GM12875 (cell line): ENCODE measurements at regions not wholly inside any gene's neighbourhood (a gene's known extent, or its start where the extent isn't known, plus 50 kb on each side); places are given as distances from the start of the nearest gene placed in this dataset.

ENCODE experiments used
- H3K4me3 ChIP-seq: one replicate; pipeline ENCODE4 v1.5.1; 2011; ENCODE audit warnings: low read depth, low read length, control low read depth
- TF ChIP-seq, protein P1 (sequence below): IDR thresholded peaks from 2 replicates; pipeline ENCODE4 v1.5.1; 2011; ENCODE audit warnings: low read depth, mild to moderate bottlenecking, control low read depth, inconsistent platforms, low read length, moderate library complexity, borderline replicate concordance; ENCODE audit not compliant: insufficient read depth

DNA sequence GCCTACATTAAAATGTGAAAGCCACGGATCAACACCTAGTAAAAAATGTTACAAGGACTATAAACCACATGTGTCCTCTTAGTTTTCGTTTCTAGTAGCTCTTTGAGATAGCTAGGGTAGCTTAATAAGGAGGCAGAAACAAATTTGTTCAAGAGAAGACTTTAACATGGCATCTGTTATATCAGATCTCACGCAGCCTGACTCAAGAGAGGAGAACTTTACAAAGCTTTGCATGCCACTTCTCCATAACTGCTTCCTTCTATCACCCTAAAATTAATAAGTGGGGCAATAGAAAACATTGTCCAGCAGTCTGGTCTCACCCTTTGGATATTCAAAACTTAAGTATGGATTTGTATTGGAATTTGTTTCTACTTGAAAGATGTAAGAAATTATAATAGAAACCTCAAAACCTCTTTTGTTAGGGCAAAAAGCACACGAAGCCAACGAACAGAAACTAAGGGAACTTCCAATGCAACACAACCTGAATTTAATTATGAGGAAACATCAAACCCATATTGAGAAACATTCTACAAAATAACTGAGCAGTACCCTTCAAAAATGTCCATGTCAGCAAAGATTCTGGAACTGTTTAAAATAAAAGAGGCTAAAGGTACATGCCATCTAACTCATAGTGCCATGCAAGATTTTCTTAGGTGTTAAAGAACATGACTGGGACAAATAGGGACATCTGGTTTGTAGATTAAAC, 194.8 kb downstream of the LRIG3 start:
- no peak overlapping the region for H3K4me3 ChIP-seq
- TF ChIP-seq, protein P1, sequence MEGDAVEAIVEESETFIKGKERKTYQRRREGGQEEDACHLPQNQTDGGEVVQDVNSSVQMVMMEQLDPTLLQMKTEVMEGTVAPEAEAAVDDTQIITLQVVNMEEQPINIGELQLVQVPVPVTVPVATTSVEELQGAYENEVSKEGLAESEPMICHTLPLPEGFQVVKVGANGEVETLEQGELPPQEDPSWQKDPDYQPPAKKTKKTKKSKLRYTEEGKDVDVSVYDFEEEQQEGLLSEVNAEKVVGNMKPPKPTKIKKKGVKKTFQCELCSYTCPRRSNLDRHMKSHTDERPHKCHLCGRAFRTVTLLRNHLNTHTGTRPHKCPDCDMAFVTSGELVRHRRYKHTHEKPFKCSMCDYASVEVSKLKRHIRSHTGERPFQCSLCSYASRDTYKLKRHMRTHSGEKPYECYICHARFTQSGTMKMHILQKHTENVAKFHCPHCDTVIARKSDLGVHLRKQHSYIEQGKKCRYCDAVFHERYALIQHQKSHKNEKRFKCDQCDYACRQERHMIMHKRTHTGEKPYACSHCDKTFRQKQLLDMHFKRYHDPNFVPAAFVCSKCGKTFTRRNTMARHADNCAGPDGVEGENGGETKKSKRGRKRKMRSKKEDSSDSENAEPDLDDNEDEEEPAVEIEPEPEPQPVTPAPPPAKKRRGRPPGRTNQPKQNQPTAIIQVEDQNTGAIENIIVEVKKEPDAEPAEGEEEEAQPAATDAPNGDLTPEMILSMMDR, result no peak

DNA sequence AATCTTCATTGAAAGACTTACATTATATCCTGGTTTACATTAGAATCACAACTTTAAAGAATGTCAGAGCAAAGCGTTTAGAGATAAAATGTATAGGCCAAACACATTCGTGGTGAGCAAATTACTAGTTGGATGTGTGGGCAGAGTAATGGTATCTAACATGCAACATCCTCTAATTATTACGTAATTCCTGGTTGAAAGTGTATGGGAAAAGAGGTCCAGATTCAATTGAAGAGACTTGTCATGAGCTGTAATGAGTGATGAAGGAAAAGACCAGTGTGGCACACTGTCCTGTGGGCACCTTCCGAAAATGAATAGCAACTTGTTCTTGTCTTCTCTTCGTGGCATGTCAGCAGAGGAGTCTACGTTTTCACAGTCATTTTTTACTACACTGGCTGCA, 192.8 kb downstream of the LRIG3 start:
- H3K4me3 ChIP-seq, result no peak overlapping the region
- TF ChIP-seq, protein P1, result no peak

DNA sequence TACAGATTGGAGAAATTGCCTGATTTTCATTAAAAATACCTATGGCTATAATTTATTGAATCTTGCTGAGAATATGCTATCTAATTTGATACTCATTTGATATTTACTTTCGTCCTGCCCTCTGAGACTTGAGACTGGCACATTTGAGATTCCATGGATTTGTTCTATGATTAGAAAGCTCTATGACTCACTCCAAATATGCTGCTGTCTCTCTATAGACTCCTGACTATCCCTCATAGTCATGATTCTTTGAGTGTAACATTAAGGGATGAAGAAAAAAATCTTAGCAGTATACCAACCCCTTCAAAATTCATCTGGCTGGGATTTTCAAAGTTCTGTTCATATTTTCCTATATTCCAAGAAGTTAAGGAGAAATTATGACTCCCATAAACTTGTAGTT, 191.9 kb downstream of the LRIG3 start:
- TF ChIP-seq, protein P1, result no peak

DNA sequence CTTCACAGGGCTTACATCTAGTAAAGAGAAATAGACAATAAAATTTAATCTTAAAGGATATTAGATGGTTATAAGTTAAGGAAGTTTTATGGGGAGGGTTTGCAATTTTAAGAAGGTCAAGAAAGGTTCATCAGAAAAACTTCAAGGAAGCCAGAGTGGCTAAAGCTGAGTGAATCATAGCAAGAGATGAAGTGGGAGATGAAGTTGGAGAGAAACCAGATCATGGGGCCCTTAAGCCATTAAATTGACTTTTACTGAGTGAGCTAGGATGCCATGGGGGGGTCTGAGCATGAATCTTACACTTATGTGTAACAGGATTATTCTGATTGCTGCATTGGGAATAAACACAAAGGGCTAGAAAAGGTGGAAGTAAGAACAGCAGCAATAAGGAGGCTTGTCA, 189.2 kb downstream of the LRIG3 start:
- no peak overlapping the region for H3K4me3 ChIP-seq
- TF ChIP-seq, protein P1, result no peak

More for the DNA sequence above, 191.9 kb downstream of the LRIG3 start:
- no peak overlapping the region for H3K4me3 ChIP-seq

DNA sequence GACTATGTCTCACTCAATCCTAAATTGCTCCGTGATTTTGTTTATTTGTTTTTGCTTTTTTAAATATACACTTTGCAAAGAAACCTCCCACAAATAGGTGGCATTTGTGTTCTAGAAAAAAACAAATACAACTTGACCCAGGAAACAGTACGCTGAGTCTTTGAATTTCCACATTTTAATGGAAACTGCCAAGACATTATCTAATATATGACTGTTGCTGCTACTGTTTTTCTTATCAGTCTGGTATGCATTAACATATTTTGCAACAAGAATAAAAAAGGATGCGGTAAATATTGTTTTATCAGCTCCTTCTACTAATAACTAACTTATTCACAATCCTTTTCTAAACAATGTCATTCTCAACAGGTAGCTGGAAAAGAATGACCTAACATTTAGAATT, 187.4 kb downstream of the LRIG3 start:
- TF ChIP-seq, protein P1, result no peak
- no peak overlapping the region for H3K4me3 ChIP-seq

DNA sequence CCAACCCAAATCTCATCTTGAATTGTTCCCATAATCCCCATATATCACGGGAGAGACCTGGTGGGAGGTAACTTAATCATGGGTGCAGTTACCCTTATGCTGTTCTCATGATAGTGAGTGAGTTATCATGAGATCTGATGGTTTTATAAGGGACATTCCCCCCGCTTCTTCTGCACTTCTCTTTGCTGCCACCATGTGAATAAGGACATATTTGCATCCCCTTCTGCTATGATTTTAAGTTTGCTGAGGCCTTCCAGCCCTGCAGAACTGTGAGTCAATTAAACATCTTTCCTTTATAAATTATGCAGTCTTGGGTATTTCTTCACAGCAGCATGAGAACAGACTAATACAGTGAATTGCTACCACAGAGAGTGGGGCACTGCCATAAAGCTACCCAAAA, 179.1 kb downstream of the LRIG3 start:
- TF ChIP-seq, protein P1, result no peak

DNA sequence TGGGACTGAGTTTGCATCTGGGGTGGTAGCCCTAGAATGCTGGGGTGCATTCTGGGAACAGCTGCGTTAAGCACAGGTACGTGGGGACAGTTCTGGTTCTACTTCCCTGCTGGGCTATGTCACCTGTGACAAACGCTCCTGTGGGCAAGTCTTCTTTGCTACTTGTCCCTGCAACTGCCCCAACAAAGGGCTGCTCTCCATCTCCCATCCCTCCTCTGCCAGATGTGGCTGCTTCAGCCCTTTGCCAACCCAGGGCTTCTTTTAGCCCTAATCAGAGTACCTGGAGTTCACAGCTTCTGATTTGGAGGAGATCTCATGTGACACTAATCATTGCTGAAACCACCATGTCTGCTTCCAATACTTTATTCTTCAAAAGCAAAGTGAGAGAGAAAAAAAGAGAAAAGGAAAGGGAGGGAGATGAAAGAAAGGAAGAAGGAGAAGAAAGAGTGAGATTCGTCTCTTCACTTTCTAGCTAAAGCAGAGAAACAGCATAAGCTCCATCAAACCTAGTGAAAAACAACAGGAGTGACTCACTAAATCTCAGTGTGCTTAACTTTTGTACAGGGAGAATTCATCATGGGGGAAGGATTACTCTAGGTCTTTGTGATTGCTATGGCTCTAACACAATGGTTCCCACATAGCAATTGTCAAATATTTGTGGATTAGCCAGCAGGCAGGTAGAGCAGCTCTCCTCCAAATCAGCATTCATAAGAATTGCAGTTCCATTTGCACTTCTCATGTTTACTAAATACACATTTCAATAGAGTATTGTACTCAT, 174.8 kb downstream of the LRIG3 start:
- H3K4me3 ChIP-seq, result no peak overlapping the region
- TF ChIP-seq, protein P1, result no peak

More for the DNA sequence above, 179.1 kb downstream of the LRIG3 start:
- H3K4me3 ChIP-seq, result no peak overlapping the region
